Astrocyte (in vitro differentiated cells and primary cell): ENCODE measurements at regions not wholly inside any gene's neighbourhood (a gene's known extent, or its start where the extent isn't known, plus 50 kb on each side); places are given as distances from the start of the nearest gene placed in this dataset.

Source experiments
- CTCF ChIP-seq: IDR thresholded peaks from 2 replicates; pipeline ENCODE4 v1.5.1; 2011; ENCODE audit warnings: low read depth, mild to moderate bottlenecking, inconsistent platforms, low read length, moderate library complexity; ENCODE audit not compliant: insufficient read depth
- EZH2 ChIP-seq: IDR thresholded peaks from 2 replicates; pipeline ENCODE4 v1.6.1; 2012; ENCODE audit warnings: mild to moderate bottlenecking, low read length, inconsistent platforms; ENCODE audit not compliant: insufficient read depth

GRCh38 chr15:91589360-91589759 lies 264.1 kb upstream of the SLCO3A1 start:
- TF ChIP-seq CTCF (no peak), EZH2 (no peak)
